HG03108 (cell line): ENCODE measurements at regions not wholly inside any gene's neighbourhood (a gene's known extent, or its start where the extent isn't known, plus 50 kb on each side); places are given as distances from the start of the nearest gene placed in this dataset.
"Not testable (repeated sequence)": the region's sequence is repeated elsewhere in the genome, so short reads cannot be mapped to it uniquely, and the experiment has no call there.

Experiments used
- ATAC-seq: cut with Tn5 transposase; IDR thresholded peaks from one replicate; pipeline ENCODE4 v1.9.1; 2021; ENCODE audit warnings: moderate library complexity; ENCODE audit not compliant: unreplicated experiment

- peak; percentile 90 for ATAC-seq
These were observed 93.0 kb downstream of the CRLF3 start for GRCh38 chr17:30731210-30732132.

DNA sequence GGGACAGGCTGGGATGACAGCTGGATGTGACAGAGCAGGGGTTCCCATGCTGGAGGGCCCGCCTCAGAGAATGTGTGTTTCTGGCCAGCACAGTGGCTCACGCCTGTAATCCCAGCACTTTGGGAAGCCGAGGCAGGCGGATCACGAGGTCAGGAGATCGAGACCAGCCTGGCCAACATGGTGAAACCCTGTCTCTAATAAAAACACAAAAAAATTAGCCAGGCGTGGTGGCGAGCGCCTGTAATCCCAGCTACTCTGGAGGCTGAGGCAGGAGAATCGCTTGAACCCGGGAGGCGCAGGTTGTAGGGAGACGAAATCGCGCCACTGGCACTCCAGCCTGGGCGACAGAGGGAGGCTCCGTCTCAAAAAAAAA, 93.7 kb downstream of the CRLF3 start:
- ATAC-seq, result not testable (repeated sequence)

DNA sequence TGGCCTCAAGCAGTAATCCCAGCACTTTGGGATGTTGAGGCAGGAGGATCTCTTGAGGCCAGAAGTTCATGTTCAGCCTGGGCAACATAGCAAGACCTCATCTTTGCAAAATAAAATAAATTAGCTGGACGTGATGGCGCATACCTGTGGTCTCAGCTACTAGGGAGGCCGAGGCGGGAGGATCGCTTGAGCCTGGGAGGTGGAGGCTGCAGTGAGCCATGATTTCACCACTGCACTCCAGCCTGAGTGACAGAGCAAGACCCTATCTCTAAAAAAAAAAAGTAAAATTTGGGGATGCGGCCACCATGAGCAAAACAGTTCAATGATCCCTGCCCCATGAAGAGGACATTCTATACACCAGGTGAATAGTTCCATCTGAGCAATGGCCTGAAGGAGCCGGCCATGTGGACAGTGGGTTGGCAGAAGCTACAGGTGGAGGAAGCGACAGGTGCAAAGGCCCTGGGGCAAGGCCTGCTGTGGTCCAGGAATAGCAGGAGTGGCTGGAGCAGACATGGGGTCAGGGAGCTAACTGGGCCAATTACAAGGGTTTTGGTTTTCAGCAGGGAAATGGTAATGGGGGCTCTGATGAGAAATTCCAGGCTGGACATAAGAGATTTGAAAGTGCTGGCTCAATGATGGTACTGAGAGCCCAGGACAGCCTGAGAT, 94.2 kb downstream of the CRLF3 start:
- not testable (repeated sequence) for ATAC-seq

DNA sequence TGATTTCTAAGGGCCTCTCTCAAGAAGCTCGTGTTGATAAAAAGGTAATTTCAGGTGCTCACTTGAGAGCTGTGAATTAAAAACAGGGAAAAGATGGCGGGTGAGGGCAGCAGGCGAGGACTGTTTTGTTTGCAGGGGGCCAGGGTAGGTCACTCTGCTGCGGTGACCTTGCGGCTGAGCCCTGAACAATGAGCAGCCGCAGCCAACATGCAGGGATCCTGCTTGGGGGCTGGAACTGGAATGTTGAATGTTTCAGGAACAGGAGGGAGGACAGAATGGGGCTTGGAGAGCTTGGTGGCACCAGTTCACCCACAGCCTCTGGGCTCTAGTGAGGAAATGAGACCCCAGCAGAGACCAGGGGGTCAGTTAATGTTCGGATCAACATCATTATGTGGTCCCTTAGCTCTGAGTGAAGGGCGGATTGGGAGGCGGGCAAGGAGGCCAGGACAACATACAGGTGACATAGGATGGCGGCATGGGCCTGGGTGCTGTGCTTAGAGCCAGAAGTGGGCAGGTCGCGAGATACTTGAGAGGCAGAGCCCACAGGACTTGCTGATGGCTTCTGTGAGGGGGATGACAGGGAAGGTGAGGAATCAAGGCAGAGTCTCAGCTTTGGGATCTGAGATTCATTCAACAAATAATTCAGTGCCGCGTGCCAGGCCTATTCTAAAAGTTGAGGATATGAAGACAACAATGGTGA, 94.9 kb downstream of the CRLF3 start:
- not testable (repeated sequence) for ATAC-seq

DNA sequence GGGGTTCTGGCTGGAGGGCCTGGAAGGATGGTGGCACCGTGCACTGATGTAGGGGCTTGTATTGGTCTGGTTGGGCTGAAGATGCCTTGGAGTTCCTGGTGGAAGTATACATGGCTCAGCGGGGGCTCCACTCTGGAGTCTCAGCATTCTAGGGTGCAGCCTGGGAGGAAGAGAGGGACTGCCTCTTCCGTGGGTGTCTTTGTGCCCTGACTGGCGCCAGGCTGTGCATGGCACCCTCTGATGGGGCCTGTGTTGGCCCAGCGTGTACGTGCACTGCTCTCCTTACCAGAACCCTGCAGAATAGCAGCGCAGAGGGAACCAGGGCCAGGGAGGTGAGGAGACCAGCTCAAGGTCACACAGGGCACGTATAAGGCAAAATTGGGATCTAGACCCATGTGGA, 97.0 kb downstream of the CRLF3 start:
- not testable (repeated sequence) for ATAC-seq

DNA sequence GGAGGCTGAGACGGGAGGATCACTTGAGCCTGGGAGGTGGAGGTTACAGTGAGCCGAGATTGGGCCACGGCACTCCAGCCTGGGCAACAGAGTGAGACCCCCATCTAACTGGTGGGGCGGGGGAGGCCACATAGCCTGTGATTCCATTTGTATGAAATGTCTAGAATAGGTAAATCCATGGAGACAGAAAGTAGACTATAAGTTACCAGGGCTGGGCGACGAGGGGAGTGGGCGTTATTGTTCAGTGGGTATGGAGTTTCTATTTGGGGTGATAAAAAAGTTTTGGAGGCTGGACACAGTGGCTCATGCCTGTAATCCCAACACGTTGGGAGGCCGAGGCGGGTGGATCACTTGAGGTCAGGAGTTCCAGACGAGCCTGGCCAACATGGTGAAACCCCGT, 97.8 kb downstream of the CRLF3 start:
- not testable (repeated sequence) for ATAC-seq

DNA sequence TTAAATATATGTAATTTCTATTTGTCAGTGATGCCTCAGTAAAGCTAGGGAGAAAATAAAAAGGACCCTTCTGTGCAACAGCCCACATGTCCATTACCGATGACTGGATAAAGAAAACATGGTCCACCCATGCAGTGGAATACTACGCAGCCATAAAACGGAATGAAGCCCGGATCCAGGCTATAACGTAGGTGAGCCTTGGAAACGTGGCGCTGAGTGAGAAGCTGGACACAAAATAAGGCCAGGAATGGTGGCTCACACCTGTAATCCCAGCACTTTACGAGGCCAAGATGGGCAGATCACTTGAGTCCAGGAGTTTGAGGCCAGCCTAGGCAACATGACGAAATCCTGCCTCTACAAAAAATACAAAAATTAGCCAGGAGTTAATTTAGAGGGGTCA, 98.2 kb downstream of the CRLF3 start:
- ATAC-seq, result not testable (repeated sequence)

GRCh38 chr17:30724034-30724650, 100.3 kb downstream of the CRLF3 start:
- not testable (repeated sequence) for ATAC-seq

DNA sequence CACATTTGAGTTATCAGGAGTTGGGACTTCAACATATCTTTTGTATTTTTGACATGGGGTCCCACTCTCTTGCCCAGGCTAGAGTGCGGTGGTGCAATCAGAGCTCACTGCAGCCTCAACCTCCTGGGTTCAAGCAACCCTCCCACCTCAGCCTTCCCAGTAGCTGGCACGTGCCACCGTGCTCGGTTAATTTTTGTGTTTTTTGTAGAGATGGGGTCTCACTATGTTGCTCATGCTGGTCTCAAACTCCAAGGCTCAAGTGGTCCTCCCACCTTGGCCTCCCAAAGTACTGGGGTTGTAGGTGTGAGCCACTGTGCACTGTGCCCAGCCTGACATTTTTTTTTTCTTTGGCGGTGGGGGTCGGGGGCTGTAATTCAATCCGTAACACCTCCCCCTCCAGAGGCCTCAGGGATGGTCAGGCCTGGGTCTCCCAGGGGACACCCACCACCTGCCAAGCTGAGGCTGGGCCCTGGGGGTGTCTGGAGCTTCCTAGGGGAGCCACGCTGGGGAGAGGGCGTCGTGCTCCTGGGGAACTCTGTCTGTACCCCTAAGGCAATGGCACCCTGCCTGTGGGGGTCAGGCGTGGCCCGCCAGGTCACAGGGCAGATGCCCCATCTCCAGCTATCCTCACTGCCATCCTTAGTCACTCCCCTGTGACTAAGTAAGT, 102.2 kb downstream of the CRLF3 start:
- ATAC-seq, result not testable (repeated sequence)

- ATAC-seq, result not testable (repeated sequence)
These were observed 103.5 kb downstream of the CRLF3 start for GRCh38 chr17:30720971-30721370.

DNA sequence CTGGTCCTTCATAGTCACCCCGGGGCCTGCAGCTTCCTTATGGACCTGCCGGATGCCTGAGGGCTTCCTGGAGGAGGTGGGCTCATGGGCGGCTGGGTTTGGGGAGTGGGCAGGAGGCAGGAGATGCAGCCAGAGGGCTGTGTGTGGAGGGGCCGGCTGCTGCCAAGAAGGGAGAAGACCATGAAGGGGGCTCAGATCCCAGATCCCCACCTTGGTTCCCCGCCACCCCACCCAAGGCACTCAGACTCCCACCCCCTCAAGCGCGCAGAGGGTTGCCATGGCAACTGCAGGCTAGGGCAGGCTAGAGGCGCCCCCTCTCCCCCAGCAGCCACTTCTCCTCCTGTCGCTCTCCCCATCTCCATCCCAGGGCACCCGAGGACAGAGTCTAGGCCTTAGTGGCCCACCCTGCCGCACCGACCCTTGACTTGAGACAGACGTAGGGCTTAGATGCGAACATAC, 104.5 kb downstream of the CRLF3 start:
- no peak for ATAC-seq

DNA sequence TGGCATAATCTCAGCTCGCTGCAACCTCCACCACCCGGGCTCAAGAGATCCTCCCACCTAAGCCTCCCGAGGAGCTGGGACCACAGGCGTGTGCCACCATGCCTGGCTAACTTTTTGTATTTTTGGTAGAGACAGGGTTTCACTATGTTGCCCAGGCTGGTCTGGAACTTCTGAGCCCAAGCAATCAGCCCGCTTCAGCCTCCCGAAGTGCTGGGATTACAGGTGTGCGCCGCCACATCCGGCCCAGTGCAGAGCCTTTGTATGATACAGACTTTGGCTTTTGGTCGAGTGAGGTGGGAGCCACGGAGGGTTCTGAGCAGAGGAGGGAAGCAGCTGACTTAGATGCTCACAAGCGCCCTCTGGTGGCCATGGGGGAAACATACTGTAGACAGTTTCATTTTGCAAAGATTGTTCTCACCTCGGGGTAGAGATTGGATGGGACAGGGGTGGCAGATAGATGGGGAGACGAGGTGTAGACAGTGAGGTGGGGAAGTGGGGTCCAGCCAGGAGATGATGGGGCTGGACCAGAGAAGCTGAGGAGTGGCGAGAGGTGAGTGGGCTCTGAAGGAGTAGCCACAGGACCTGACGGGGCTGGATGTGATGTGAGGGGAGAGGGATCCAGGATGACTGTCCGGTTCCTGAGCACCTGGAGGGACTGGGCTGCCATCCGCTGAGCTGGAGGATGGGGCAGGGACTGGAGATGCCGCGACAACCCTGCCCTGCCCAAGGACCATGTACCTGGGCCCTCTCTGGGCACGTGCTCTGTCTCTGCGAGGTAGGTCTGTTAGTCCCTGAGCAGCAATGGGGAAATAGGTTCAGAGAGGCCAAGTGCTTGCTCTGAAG, 105.1 kb downstream of the CRLF3 start:
- not testable (repeated sequence) for ATAC-seq

GRCh38 chr17:30718691-30719090, 105.8 kb downstream of the CRLF3 start:
- not testable (repeated sequence) for ATAC-seq

- not testable (repeated sequence) for ATAC-seq
These were observed 106.4 kb downstream of the CRLF3 start for GRCh38 chr17:30718099-30718447.

DNA sequence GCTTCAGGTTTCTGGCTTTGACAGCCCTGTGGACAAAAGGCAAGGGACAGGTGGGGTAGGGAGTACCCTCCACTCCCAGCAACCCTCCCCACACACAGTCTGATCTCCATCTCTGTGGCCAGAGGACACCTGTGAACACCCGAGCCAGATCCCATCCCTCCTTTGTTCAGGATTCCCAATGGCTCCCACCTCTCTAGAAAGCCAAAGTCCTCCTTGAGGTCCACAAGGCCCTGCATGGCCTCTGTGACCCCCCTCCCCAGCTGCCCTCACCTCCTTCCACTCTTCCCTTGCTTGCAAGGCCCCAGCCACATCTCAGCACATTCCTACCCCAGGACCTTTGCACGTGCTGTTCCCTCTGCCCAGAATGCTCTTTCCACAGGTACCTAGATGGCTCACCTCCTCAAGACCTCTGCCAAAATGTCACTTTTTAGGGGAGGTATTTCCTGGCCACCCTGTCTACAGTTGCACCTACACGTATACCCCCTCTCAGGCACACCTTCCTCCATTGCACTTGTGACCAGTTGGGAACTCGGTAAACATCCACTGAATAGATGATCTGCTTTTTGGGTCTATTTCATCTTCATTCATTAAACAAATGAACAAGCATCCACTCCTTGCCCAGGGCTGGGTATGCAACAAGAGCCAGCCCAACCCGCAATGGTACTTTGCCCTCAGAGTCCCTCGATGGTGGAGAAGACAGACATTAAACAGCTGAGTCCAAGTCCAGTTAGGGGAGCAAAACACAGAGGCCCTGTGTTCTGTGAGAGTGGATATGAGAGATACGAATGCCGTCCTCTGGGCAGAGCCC, 107.0 kb downstream of the CRLF3 start:
- no peak for ATAC-seq

DNA sequence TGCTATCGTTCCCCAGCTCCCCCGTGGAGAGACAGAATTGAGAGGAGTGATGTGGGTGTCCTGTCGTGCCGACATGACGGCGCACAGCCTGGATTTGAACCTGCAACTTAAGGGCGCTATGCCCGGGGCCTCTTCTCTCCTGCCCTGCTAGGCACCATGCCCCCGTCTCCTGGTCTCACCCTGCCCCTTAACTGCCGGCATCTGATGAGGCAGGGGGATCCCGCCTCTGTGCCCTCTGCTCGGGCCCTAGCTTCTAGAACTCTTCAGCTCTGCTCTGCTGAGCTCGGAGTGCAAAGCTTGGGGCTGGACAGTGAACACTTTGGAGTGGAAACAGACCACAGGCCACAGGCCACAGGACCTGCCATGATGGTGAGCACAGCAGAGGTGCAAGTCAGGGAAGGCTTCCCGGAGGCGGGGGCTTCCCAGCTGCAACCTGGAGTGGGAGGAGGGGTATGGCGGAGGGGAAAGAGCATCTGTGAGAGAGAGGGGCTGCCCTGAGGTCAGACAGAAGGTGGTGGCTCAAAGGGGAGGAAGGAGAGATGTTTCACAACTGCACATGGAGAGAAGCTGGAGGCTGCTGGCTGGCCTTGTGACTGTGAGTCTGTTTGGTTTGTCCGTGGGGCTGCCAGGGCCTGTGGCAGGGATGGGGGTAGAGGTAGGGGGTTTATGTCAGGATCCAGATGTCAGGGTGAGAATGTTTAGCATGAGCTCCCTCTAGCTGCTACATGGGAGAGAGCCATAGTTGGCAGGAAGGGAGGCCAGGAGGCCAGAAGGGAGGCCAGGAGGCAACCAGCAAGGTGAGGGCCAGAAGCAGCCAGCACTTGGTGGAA, 107.8 kb downstream of the CRLF3 start:
- no peak for ATAC-seq

GRCh38 chr17:30714825-30715622, 109.5 kb downstream of the CRLF3 start:
- ATAC-seq, result peak; percentile 63
